K562 (cell line): ENCODE measurements at regions not wholly inside any gene's neighbourhood (a gene's known extent, or its start where the extent isn't known, plus 50 kb on each side); places are given as distances from the start of the nearest gene placed in this dataset.

Source experiments
- ATAC-seq: fragments of 200-7000 bp; cut with Tn5 transposase; 3 replicates; pipeline ENCODE4 v1.9.1; 2020; ENCODE audit warnings: moderate library complexity
- BruUV-seq: library from RNA; stranded (reverse); fragments of 400-500 nt; replicated peaks from 2 replicates; lab custom pipeline; 2021; lab: Mats Ljungman, UMichigan
- CTCF ChIA-PET: fragments of 300-600 bp; formaldehyde crosslinking; extraction: SDS; loops from one replicate; lab custom pipeline; 2021; ENCODE audit warnings: low intra/inter-chr PET ratio; lab: Yijun Ruan, JAX
- POLR2A ChIA-PET: fragments of 300-600, 350-650 bp; sonication (Branson Sonifier 250); formaldehyde crosslinking; extraction: SDS; loops from one replicate; lab custom pipeline; 2021; ENCODE audit warnings: antibody characterized with exemption, inconsistent platforms; lab: Yijun Ruan, JAX
- DNase-seq, 4 experiments: peaks; one replicate each; pipeline versions ENCODE4 v3.0.0 to v3.0.0-alpha.2; 2011 to 2018; ENCODE audit warnings: low spot score in 3 of 4, mixed read lengths in 3 of 4; ENCODE audit errors: extremely low read depth in 1 of 4
- FAIRE-seq: peaks from 2 replicates; lab custom pipeline; 2011; peaks lifted over from hg19 to GRCh38; lab: Jason Lieb, UNC
- H2AFZ ChIP-seq: 2 replicates; pipeline ENCODE4 v1.6.0; 2011; ENCODE audit warnings: low read depth, low read length, control low read depth, inconsistent platforms
- H3K27ac ChIP-seq: fragments of 200-600 bp; 3 replicates; pipeline ENCODE4 v1.8.0; 2011; ENCODE audit warnings: low read depth, mild to moderate bottlenecking, control low read depth, inconsistent platforms, low read length, moderate library complexity, mixed read lengths; ENCODE audit errors: extremely low read depth
- H3K27me3 ChIP-seq, 2 experiments: fragments of 300-600 bp in 1 of 2; 2 replicates in 1 of 2; 3 replicates in 1 of 2; pipeline versions ENCODE4 v1.6.0 to v1.8.0; 2011; ENCODE audit warnings: inconsistent platforms in 2 of 2, low read length in 2 of 2, mild to moderate bottlenecking in 1 of 2, mixed read lengths in 1 of 2, moderate library complexity in 1 of 2; ENCODE audit not compliant: control insufficient read depth in 2 of 2, insufficient read depth in 2 of 2
- H3K36me3 ChIP-seq: fragments of 300-600 bp; 3 replicates; pipeline ENCODE4 v1.8.0; 2011; ENCODE audit warnings: mild to moderate bottlenecking, low read length, inconsistent platforms; ENCODE audit not compliant: control insufficient read depth, insufficient read depth
- H3K4me1 ChIP-seq, 2 experiments: fragments of 200-600 bp in 1 of 2; replicated peaks in 1 of 2; 2 replicates in 1 of 2; 3 replicates in 1 of 2; pipeline versions ENCODE4 v1.5.1 to v1.8.0; 2011; ENCODE audit warnings: inconsistent platforms in 2 of 2, low read length in 2 of 2, mild to moderate bottlenecking in 1 of 2, mixed read lengths in 1 of 2, moderate library complexity in 1 of 2; ENCODE audit not compliant: control insufficient read depth in 2 of 2, insufficient read depth in 2 of 2
- H3K4me2 ChIP-seq: 2 replicates; pipeline ENCODE4 v1.6.1; 2011; ENCODE audit warnings: low read length, control low read depth, inconsistent platforms, mixed read lengths; ENCODE audit not compliant: insufficient read depth
- H3K4me3 ChIP-seq: fragments of 200-600 bp; sonication (generic), shearing (Covaris generic); 2 replicates; pipeline ENCODE4 v1.5.1; 2016; ENCODE audit warnings: control low read depth, inconsistent platforms
- H3K79me2 ChIP-seq: fragments of 200-600 bp; 3 replicates; pipeline ENCODE4 v1.8.0; 2011; ENCODE audit warnings: low read length, inconsistent platforms; ENCODE audit not compliant: control insufficient read depth, insufficient read depth
- H3K9ac ChIP-seq, 2 experiments: 2 replicates each; pipeline versions ENCODE4 v1.6.0 to v1.6.1; 2011; ENCODE audit warnings: low read depth in 2 of 2, low read length in 2 of 2, control low read depth in 1 of 2, inconsistent platforms in 1 of 2, mild to moderate bottlenecking in 1 of 2, mixed read lengths in 1 of 2; ENCODE audit not compliant: insufficient read depth in 1 of 2
- H3K9me1 ChIP-seq: one replicate; pipeline ENCODE4 v1.6.0; 2011; ENCODE audit warnings: inconsistent platforms, mild to moderate bottlenecking, low read length, moderate library complexity; ENCODE audit not compliant: control insufficient read depth, insufficient read depth
- H3K9me3 ChIP-seq: replicated peaks from 2 replicates; pipeline ENCODE4 v1.5.1; 2011; ENCODE audit warnings: low read depth, low read length, inconsistent platforms; ENCODE audit not compliant: control insufficient read depth, insufficient read depth
- H4K20me1 ChIP-seq: replicated peaks from 2 replicates; pipeline ENCODE4 v1.6.1; 2011; ENCODE audit warnings: low read length, inconsistent platforms, mixed read lengths; ENCODE audit not compliant: control insufficient read depth, insufficient read depth
- CEBPG ChIP-seq, 3 experiments: fragments of 200-800 bp in 1 of 3; sonication (Bioruptor generic) in 1 of 3; sonication (generic) in 1 of 3; formaldehyde crosslinking in 1 of 3; IDR thresholded peaks in 2 of 3; conservative IDR thresholded peaks in 1 of 3; 2 replicates each; pipeline versions ENCODE4 v1.6.1 to v1.8.0; 2016 to 2022; ENCODE audit warnings: missing compliant biosample characterization in 2 of 3, missing genetic modification characterization in 2 of 3, mild to moderate bottlenecking in 1 of 3, missing genetic modification reagents in 1 of 3
- CREM ChIP-seq: IDR thresholded peaks from 2 replicates; pipeline ENCODE4 v1.6.1; 2014; ENCODE audit warnings: antibody characterized with exemption, low read depth
- DPF2 ChIP-seq: fragments of 450-650 bp; IDR thresholded peaks from 2 replicates; pipeline ENCODE4 v1.6.1; 2016
- FOSL1 ChIP-seq: fragments of 200-800 bp; sonication (Bioruptor generic); conservative IDR thresholded peaks from 2 replicates; pipeline ENCODE4 v1.6.1; 2016; ENCODE audit warnings: missing genetic modification characterization, missing compliant biosample characterization
- FOXO4 ChIP-seq: fragments of 450-650 bp; formaldehyde crosslinking; IDR thresholded peaks from 2 replicates; pipeline ENCODE4 v1.4.0; 2020; ENCODE audit warnings: mild to moderate bottlenecking, moderate library complexity
- JUND ChIP-seq, 2 experiments: IDR thresholded peaks; 2 replicates in 1 of 2; 3 replicates in 1 of 2; pipeline ENCODE4 v1.6.1; 2011; ENCODE audit warnings: borderline replicate concordance in 2 of 2, low read depth in 2 of 2, low read length in 2 of 2, improper control_type of control experiment in 1 of 2, missing biosample characterization in 1 of 2, missing genetic modification characterization in 1 of 2, missing genetic modification reagents in 1 of 2
- NFIX ChIP-seq: fragments of 250-450 bp; sonication (Bioruptor Pico); IDR thresholded peaks from 2 replicates; pipeline ENCODE4 v1.4.0; 2020; ENCODE audit warnings: low read depth, mild to moderate bottlenecking, moderate library complexity
- ZBTB2 ChIP-seq: fragments of 450-650 bp; IDR thresholded peaks from 2 replicates; pipeline ENCODE4 v1.6.1; 2016; ENCODE audit warnings: antibody characterized with exemption
- ZKSCAN8 ChIP-seq: fragments of 200-800 bp; sonication (Bioruptor generic); IDR thresholded peaks from 2 replicates; pipeline ENCODE4 v1.6.1; 2016; ENCODE audit warnings: missing genetic modification characterization, missing compliant biosample characterization
- ZNF143 ChIP-seq: sonication (generic); formaldehyde crosslinking; IDR thresholded peaks from 2 replicates; pipeline ENCODE4 v1.9.0; 2022; ENCODE audit warnings: mild to moderate bottlenecking, missing genetic modification reagents
- ZNF347 ChIP-seq: fragments of 450-650 bp; formaldehyde crosslinking; IDR thresholded peaks from 2 replicates; pipeline ENCODE4 v1.4.0; 2020; ENCODE audit warnings: low read depth, mild to moderate bottlenecking, moderate library complexity
- WGBS: fragments of 100-300 bp; shearing (Covaris generic); methylation state at CpG from one replicate; pipeline ENCODE4 v1.1.6; 2016; ENCODE audit warnings: low coverage, mixed read lengths; ENCODE audit not compliant: insufficient coverage; ENCODE audit errors: missing lambda C conversion rate; 5-methylcytosine and 5-hydroxymethylcytosine counted together
- in situ Hi-C: fragments of 300-500 bp; cut with MboI; formaldehyde crosslinking; loops from 4 replicates; pipeline ENCODE4 v1.15.0; 2018; ENCODE audit warnings: inconsistent platforms, mixed read lengths
- intact Hi-C: fragments of 100-400 bp; cut with micrococcal nuclease; formaldehyde crosslinking; loops from 2 replicates; pipeline ENCODE4 v1.14.2; 2022
- TF ChIP-seq, protein P1 (sequence below), 2 experiments: fragments of 450-650 bp in 1 of 2; sonication (generic) in 1 of 2; formaldehyde crosslinking in 1 of 2; IDR thresholded peaks in 1 of 2; conservative IDR thresholded peaks in 1 of 2; 2 replicates each; pipeline versions ENCODE4 v1.6.1 to v1.8.1; 2016 to 2023; ENCODE audit warnings: mild to moderate bottlenecking in 2 of 2, moderate library complexity in 2 of 2, inconsistent platforms in 1 of 2, missing genetic modification reagents in 1 of 2
- TF ChIP-seq, protein P2 (sequence below), 3 experiments: IDR thresholded peaks in 2 of 3; conservative IDR thresholded peaks in 1 of 3; 2 replicates each; pipeline ENCODE4 v1.5.1; 2011 to 2012; ENCODE audit warnings: low read length in 3 of 3, mild to moderate bottlenecking in 3 of 3, control low read depth in 2 of 3, improper control_type of control experiment in 1 of 3, inconsistent platforms in 1 of 3, low read depth in 1 of 3, mixed read lengths in 1 of 3, moderate library complexity in 1 of 3; ENCODE audit not compliant: insufficient read depth in 2 of 3

GRCh38 chr3:16060358-16060852 is 114.1 kb upstream of the GALNT15 start:
- DNase-seq (peak in 1 of 4 experiments; percentile 6), FAIRE-seq (peak; percentile 37), ATAC-seq (no peak)
- intact Hi-C loops (no loop called here), in situ Hi-C loops (no loop called here)
- H3K4me2 ChIP-seq, result no peak overlapping the region
- peaks cover 2 to 19% of the 10 kb centered on the region in 2 experiments; a peak in 3 of 5 replicates for H3K27me3 ChIP-seq
- H3K36me3 ChIP-seq, result no peaks in the 10 kb centered on the region
- POLR2A ChIA-PET, result interaction anchor here (0.8 to 1.8 kb wide), 2 partner anchors 10 to 25 kb away, joined by 3 to 5 read pairs; no protein-coding TSS in a partner anchor
- H3K27ac ChIP-seq, result no peak overlapping the region
- H4K20me1 ChIP-seq, result no peaks in the 10 kb centered on the region
- CTCF ChIA-PET, result no interaction called here
- no peaks in the 10 kb centered on the region for H3K79me2 ChIP-seq
- BruUV-seq, result no TSS peak
- no peaks in the 10 kb centered on the region for H3K9me3 ChIP-seq
- H3K9me1 ChIP-seq, result no peaks in the 10 kb centered on the region
- no peaks in the 10 kb centered on the region for H3K4me1 ChIP-seq
- 0% methylated on average over 4 of the region's 4 CpGs for WGBS
- no peak overlapping the region for H3K4me3 ChIP-seq
- no peak overlapping the region for H2AFZ ChIP-seq
- H3K9ac ChIP-seq, result no peak overlapping the region
- no peak for TF ChIP-seq NFIX
- peak; percentile 83; the same call in 1 of the 2 replicates for TF ChIP-seq ZKSCAN8 (CRISPR knock-in tag)
- TF ChIP-seq, protein P1, sequence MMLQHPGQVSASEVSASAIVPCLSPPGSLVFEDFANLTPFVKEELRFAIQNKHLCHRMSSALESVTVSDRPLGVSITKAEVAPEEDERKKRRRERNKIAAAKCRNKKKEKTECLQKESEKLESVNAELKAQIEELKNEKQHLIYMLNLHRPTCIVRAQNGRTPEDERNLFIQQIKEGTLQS (IDR thresholded peaks at IDR 0.05), result peak; percentile 54
- TF ChIP-seq, protein P1 (CRISPR knock-in tag; conservative IDR thresholded peaks at IDR 0.05), result no peak
- TF ChIP-seq FOXO4, result no peak
- no peak for TF ChIP-seq ZNF347
- peak; percentile 67 for TF ChIP-seq FOSL1 (tag)
- TF ChIP-seq JUND (IDR thresholded peaks at IDR 0.05; ENCODE audit: borderline replicate concordance, low read depth, low read length), result peak; percentile 19; the same call in 1 of the 2 replicates
- peak; percentile 52; the same call in 1 of the 3 replicates for TF ChIP-seq JUND (tag; IDR thresholded peaks at IDR 0.05; ENCODE audit: borderline replicate concordance, low read depth, low read length)
- TF ChIP-seq, protein P2, sequence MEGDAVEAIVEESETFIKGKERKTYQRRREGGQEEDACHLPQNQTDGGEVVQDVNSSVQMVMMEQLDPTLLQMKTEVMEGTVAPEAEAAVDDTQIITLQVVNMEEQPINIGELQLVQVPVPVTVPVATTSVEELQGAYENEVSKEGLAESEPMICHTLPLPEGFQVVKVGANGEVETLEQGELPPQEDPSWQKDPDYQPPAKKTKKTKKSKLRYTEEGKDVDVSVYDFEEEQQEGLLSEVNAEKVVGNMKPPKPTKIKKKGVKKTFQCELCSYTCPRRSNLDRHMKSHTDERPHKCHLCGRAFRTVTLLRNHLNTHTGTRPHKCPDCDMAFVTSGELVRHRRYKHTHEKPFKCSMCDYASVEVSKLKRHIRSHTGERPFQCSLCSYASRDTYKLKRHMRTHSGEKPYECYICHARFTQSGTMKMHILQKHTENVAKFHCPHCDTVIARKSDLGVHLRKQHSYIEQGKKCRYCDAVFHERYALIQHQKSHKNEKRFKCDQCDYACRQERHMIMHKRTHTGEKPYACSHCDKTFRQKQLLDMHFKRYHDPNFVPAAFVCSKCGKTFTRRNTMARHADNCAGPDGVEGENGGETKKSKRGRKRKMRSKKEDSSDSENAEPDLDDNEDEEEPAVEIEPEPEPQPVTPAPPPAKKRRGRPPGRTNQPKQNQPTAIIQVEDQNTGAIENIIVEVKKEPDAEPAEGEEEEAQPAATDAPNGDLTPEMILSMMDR (IDR thresholded peaks at IDR 0.05 in 2 of 3, conservative IDR thresholded peaks at IDR 0.05 in 1 of 3; ENCODE audit: insufficient read depth in 2 of 3, low read depth in 1 of 3, low read length in 3 of 3), result no peak
- TF ChIP-seq CREM, result 0 out of 2 replicates have a peak, but pooled peaks have one; percentile 44
- no peak for TF ChIP-seq ZBTB2
- no peak for TF ChIP-seq ZNF143 (CRISPR knock-in tag)
- TF ChIP-seq CEBPG (CRISPR knock-in tag; IDR thresholded peaks at IDR 0.05), result no peak
- TF ChIP-seq CEBPG (tag; conservative IDR thresholded peaks at IDR 0.05 in 1 of 2, IDR thresholded peaks at IDR 0.05 in 1 of 2), result peak in 1 of 2 experiments; percentile 39; a peak in 1 of 4 replicates
- TF ChIP-seq DPF2, result no peak
